ENCODE measurements at regions not wholly inside any gene's neighbourhood (a gene's known extent, or its start where the extent isn't known, plus 50 kb on each side); places are given as distances from the start of the nearest gene placed in this dataset.

DNA sequence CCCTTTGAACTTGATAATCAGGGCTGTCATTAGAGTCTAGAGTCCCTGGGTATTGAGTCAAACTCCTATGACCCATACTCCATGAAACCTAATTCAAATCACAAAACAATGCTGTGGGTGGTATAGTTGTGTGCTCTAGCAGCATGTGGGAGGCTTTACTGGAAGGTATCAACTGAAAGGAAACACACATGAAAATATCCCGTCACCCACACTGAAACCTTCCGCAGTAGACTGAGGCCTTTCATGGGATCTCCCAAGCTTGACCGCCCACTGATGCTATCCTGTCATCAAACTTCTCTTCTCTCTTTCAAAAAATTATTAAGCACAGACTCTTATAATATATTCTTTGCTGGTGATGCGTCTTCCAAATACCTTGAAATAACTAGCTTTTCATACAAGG lies 569.1 kb upstream of the MEF2C start:
- H3K4me3 ChIP-seq = no peak overlapping the region
- TF ChIP-seq, protein P1, sequence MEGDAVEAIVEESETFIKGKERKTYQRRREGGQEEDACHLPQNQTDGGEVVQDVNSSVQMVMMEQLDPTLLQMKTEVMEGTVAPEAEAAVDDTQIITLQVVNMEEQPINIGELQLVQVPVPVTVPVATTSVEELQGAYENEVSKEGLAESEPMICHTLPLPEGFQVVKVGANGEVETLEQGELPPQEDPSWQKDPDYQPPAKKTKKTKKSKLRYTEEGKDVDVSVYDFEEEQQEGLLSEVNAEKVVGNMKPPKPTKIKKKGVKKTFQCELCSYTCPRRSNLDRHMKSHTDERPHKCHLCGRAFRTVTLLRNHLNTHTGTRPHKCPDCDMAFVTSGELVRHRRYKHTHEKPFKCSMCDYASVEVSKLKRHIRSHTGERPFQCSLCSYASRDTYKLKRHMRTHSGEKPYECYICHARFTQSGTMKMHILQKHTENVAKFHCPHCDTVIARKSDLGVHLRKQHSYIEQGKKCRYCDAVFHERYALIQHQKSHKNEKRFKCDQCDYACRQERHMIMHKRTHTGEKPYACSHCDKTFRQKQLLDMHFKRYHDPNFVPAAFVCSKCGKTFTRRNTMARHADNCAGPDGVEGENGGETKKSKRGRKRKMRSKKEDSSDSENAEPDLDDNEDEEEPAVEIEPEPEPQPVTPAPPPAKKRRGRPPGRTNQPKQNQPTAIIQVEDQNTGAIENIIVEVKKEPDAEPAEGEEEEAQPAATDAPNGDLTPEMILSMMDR (IDR thresholded peaks at IDR 0.05) = no peak
- H3K27ac ChIP-seq = no peak overlapping the region
- DNase-seq (ENCODE audit: low spot score) = no peak

DNA sequence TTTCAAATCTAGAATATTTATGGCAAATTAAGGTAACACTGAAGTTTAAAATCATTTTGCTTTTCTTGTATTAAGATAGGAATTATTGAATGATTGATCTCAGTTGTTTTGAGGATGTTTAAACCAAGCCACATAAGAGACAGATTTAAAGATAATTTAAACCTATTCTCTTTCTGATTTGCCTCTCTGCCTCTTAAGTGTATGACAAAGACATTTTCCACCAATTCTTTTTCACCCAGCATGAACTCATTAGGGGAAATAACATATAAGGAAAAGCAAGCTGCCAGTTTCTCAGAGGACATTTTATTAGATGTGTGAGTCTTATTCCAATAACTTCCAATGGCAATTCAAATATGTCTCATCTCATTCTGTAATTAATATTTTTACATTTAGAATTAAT lies 568.3 kb upstream of the MEF2C start:
- TF ChIP-seq, protein P1 (IDR thresholded peaks at IDR 0.05) = no peak
- Histone ChIP-seq H3K27ac (no peak overlapping the region), H3K4me3 (no peak overlapping the region)
- no peak for DNase-seq (ENCODE audit: low spot score)

DNA sequence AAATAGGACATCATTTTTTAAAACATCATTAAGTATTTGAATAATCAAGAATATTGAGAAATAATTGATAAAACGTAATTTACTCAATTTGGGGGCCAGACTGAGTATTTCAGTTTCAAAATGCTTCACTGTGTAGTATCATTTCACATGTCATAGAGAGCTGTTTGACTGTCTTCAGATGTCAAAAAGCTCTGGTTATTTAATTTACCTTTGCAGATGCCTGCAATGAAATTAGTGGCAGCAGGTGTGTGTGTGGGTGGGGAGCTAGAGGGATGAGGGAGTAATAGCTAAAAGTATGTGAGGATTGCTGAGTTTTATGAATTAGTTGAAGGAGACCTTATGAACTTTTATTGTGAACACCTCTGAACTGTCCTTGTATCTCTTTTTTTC lies 567.2 kb upstream of the MEF2C start:
- H3K4me3 ChIP-seq = no peak overlapping the region
- H3K27ac ChIP-seq = no peak overlapping the region
- TF ChIP-seq, protein P1 (IDR thresholded peaks at IDR 0.05) = no peak
- DNase-seq (ENCODE audit: low spot score) = no peak

DNA sequence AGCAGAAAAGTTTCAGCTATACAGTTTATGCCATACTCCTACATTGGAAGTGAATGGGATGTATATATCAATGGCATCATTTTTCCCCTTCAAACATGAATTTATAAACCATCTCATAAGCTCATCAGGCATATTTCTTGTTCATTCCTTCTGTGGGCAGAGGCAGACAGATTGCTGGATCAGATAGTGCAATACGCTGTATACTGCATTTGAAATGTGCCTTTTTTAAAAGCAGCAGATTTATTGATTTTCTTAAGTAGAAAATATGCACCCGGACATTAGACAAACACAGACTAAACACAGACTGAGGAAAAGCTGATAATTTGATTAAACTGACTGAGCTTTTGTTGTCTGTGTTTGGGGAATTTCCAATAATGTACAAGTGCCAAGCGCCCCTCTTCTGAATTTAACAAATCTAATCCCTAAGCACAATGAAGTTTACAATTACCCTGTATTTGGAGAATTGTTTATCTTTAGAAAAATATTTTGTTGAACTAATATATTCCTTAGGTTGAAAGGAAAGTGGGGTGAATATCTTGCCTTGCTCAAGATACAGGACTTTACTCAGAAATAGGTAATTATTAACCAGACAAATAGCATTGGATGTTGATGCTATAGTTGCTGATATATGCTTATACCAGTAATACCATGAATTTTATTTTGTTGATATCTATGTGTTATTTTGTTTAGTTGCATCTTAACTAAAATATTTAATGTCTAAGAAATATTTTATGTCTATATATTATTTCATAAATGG lies 566.6 kb upstream of the MEF2C start:
- no peak overlapping the region for H3K4me3 ChIP-seq

DNA sequence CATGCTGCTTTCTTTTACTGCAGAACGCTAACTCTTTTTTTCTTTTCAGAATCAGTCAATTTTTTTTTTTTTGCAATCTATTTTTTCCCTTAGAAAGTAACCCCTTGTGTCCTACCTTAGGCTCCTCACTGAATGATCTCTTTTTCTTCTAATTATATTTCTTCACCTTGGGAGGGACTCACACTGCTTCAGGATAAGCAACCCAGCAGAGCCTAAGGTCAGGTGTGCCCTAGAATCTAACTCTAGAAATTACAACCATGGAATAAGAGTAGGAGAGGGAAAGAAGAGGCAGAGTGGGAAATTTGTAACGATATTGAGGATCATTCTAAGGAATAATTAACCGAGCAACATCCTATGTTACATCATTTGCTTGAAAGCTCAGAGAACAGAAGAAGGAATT lies 564.0 kb upstream of the MEF2C start:
- Histone ChIP-seq H3K4me3 (no peak overlapping the region), H3K27ac (no peak overlapping the region)
- TF ChIP-seq, protein P1 (IDR thresholded peaks at IDR 0.05) = no peak
- no peak for DNase-seq (ENCODE audit: low spot score)

More for the DNA sequence above, 566.6 kb upstream of the MEF2C start:
- no peak overlapping the region for H3K27ac ChIP-seq
- no peak for DNase-seq (ENCODE audit: low spot score)
- TF ChIP-seq, protein P1 (IDR thresholded peaks at IDR 0.05) = no peak

DNA sequence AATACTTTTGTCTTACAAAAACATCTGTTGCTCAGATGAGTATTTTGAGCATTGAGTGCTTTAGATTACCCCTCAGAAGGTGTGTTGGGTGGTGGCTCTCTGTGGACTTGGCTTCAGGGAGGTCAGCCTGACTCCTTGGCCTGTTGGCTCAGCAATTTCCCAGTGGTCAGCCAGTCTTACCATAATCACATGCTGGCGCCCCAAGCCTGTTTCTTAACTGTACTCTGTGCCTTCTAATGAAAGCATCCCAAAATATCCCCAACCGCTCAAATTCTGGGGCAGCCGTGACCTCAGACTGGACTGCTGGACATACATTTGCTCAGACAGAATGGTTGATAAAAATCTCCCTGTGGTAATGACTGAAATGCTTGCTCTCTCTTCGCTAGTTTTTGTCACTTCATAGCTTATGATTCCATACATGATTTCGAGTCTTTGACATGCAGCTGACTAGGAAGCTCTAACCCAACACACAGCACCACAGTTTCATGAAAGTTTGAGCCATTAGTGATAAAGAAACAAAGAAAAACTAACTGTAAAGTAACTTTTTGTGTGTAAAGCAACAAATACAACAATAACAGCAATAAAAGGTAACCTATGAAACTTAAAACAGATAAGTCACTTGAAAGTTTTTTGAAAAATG lies 562.2 kb upstream of the MEF2C start:
- TF ChIP-seq, protein P1 (IDR thresholded peaks at IDR 0.05) = no peak
- no peak for DNase-seq (ENCODE audit: low spot score)
- H3K27ac ChIP-seq = no peak overlapping the region

DNA sequence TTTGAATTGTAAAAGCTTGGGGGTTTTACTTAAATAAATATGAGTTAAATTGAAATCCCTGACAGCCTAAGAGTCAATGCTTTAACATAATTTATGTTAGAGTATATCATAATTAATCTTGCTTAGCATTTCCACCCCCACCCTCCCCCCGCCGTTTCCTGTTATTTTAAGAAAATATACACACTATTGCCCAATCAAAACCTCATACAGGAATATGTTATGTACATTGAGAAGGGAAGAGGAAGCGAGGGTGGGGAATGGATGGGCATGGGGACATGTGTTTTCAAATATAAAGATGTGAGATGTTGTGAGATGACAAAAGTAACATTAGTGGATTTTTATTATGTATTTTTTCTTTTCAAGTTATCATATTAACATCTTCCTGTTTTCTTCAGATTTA lies 561.1 kb upstream of the MEF2C start:
- no peak overlapping the region for H3K4me3 ChIP-seq
- no peak overlapping the region for H3K27ac ChIP-seq
- no peak for DNase-seq (ENCODE audit: low spot score)
- TF ChIP-seq, protein P1 (IDR thresholded peaks at IDR 0.05) = no peak

More for the DNA sequence above, 562.2 kb upstream of the MEF2C start:
- no peak overlapping the region for H3K4me3 ChIP-seq
